ENCODE measurements at regions not wholly inside any gene's neighbourhood (a gene's known extent, or its start where the extent isn't known, plus 50 kb on each side); places are given as distances from the start of the nearest gene placed in this dataset.

GRCh38 chr5:71886406-71886805 is 167.3 kb downstream of the CARTPT start:
- TF ChIP-seq GATA3 (IDR thresholded peaks at IDR 0.05; ENCODE audit: low read depth, low read length) (no peak), GATA2 (IDR thresholded peaks at IDR 0.05; ENCODE audit: low read depth, low read length) (no peak)

Measured in SH-SY5Y (cell line).